Right cardiac atrium (tissue), 5 donors: ENCODE measurements at regions not wholly inside any gene's neighbourhood (a gene's known extent, or its start where the extent isn't known, plus 50 kb on each side); places are given as distances from the start of the nearest gene placed in this dataset.

Experiments used
- ATAC-seq, 2 donors: fragments of 200-7000 bp; cut with Tn5 transposase; one replicate each; pipeline versions ENCODE4 v1.8.0 to v1.9.1; 2020; ENCODE audit warnings: moderate library complexity in 2 of 2, mild to moderate bottlenecking in 1 of 2
- DNase-seq, 3 donors: peaks; one replicate each; pipeline ENCODE4 v3.0.0-alpha.2; 2020
- H3K27ac ChIP-seq: one replicate; pipeline ENCODE4 v1.5.1; 2013; ENCODE audit warnings: mild to moderate bottlenecking, low read length, control low read depth, moderate library complexity
- H3K27me3 ChIP-seq: one replicate; pipeline ENCODE4 v1.6.1; 2013; ENCODE audit not compliant: control insufficient read depth, insufficient read depth
- H3K4me1 ChIP-seq: one replicate; pipeline ENCODE4 v1.6.1; 2013; ENCODE audit warnings: low read length; ENCODE audit not compliant: control insufficient read depth, insufficient read depth
- H3K4me3 ChIP-seq: one replicate; pipeline ENCODE4 v1.5.1; 2013; ENCODE audit warnings: low read length, control low read depth
- H3K9me3 ChIP-seq: one replicate; pipeline ENCODE4 v1.6.1; 2013; ENCODE audit warnings: low read length; ENCODE audit not compliant: control insufficient read depth
- WGBS: extraction: QIAGEN DNeasy Blood & Tissue Kit; methylation state at CpG from one replicate; pipeline ENCODE4 v1.1.7; 2013; 5-methylcytosine and 5-hydroxymethylcytosine counted together
- intact Hi-C, 4 donors: fragments of 100-400 bp; cut with DNase I; formaldehyde crosslinking; loops; one replicate each; pipeline versions ENCODE4 v1.11.0 to v1.14.0; 2022 to 2023
- donor health status: healthy with polysubstance abuse.
- donor health status: DM: no; HTN: yes; CAD: no.
- donor health status: DM: no; HTN: no; CAD: no.
- donor health status: DM: no; HTN: yes; CAD: no; lungs with severe emphysema.
- donor health status: DM: yes; HTN: yes; CAD: no.

- Histone ChIP-seq H3K4me3 (no peak overlapping the region), H3K4me1 (no peaks in the 10 kb centered on the region), H3K27me3 (no peaks in the 10 kb centered on the region), H3K27ac (no peak overlapping the region), H3K9me3 (no peaks in the 10 kb centered on the region)
- DNase-seq (no peak), ATAC-seq (no peak)
- intact Hi-C loops = no loop called here
- WGBS = 80% methylated on average over 7 of the region's 7 CpGs
Observed at GRCh38 chr1:13899856-13900255, 199.9 kb downstream of the PRDM2 start.

GRCh38 chr1:13900583-13900982, 200.6 kb downstream of the PRDM2 start:
- no peak overlapping the region for H3K4me3 ChIP-seq
- H3K27me3 ChIP-seq = no peaks in the 10 kb centered on the region
- H3K4me1 ChIP-seq = no peaks in the 10 kb centered on the region
- intact Hi-C loops = no loop called here
- H3K27ac ChIP-seq = no peak overlapping the region
- no peaks in the 10 kb centered on the region for H3K9me3 ChIP-seq
- 78% methylated on average over 1 of the region's 1 CpG for WGBS
- no peak for ATAC-seq
- DNase-seq = no peak

DNA sequence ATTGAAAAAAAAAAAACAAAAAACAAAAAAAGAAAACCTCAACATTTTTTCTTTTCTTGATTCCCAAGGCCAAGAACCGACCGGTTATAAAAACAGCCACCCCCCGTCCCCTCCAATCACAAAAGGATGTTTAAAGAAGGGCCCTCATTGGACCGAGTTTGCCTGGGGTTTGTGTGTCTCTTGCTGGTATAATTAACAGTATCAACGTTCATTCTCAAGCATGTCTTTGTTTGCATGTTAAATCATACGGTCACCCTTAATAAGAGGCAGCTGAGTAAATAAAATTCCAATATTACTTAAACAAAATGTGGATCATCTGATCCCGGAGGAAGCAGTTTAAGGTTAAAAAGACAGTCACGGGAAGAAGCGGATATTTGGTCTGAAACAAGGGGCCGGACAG, 201.1 kb downstream of the PRDM2 start:
- DNase-seq (no peak), ATAC-seq (no peak)
- Histone ChIP-seq H3K27ac (no peak overlapping the region), H3K9me3 (no peaks in the 10 kb centered on the region), H3K4me1 (no peaks in the 10 kb centered on the region), H3K27me3 (no peaks in the 10 kb centered on the region), H3K4me3 (no peak overlapping the region)
- WGBS = 51% methylated on average over 10 of the region's 10 CpGs
- intact Hi-C loops = no loop called here

GRCh38 chr1:13901597-13901996, 201.6 kb downstream of the PRDM2 start:
- H3K27me3 ChIP-seq = no peaks in the 10 kb centered on the region
- H3K9me3 ChIP-seq = no peaks in the 10 kb centered on the region
- WGBS = 61% methylated on average over 6 of the region's 6 CpGs
- H3K4me1 ChIP-seq = no peaks in the 10 kb centered on the region
- no peak overlapping the region for H3K27ac ChIP-seq
- no peak overlapping the region for H3K4me3 ChIP-seq
- no peak for DNase-seq
- intact Hi-C loops = no loop called here
- ATAC-seq = no peak

GRCh38 chr1:13908128-13908527, 208.1 kb downstream of the PRDM2 start:
- Histone ChIP-seq H3K27ac (no peak overlapping the region), H3K9me3 (no peaks in the 10 kb centered on the region), H3K4me3 (no peak overlapping the region), H3K27me3 (no peaks in the 10 kb centered on the region), H3K4me1 (no peaks in the 10 kb centered on the region)
- intact Hi-C loops = no loop called here
- 69% methylated on average over 3 of the region's 3 CpGs for WGBS
- no peak for DNase-seq
- ATAC-seq = no peak

GRCh38 chr1:13911697-13912619, 212.0 kb downstream of the PRDM2 start:
- ATAC-seq = no peak
- 70% methylated on average over 8 of the region's 8 CpGs for WGBS
- Histone ChIP-seq H3K27ac (no peak overlapping the region), H3K4me3 (no peak overlapping the region), H3K27me3 (no peaks in the 10 kb centered on the region), H3K9me3 (no peaks in the 10 kb centered on the region), H3K4me1 (no peaks in the 10 kb centered on the region)
- intact Hi-C loops = no loop called here
- no peak for DNase-seq

GRCh38 chr1:13913396-13913795, 213.4 kb downstream of the PRDM2 start:
- no peaks in the 10 kb centered on the region for H3K9me3 ChIP-seq
- H3K27me3 ChIP-seq = no peaks in the 10 kb centered on the region
- H3K4me3 ChIP-seq = no peak overlapping the region
- peak; percentile 32 to 79 for ATAC-seq
- WGBS = 81% methylated on average over 1 of the region's 1 CpG
- DNase-seq = no peak
- intact Hi-C loops = no loop called here
- no peak overlapping the region for H3K27ac ChIP-seq
- H3K4me1 ChIP-seq = no peaks in the 10 kb centered on the region

- Histone ChIP-seq H3K4me3 (no peak overlapping the region), H3K4me1 (no peaks in the 10 kb centered on the region), H3K9me3 (no peaks in the 10 kb centered on the region), H3K27ac (no peak overlapping the region), H3K27me3 (no peaks in the 10 kb centered on the region)
- WGBS = 64% methylated on average over 3 of the region's 3 CpGs
- DNase-seq (no peak), ATAC-seq (no peak)
- intact Hi-C loops = no loop called here
Observed at GRCh38 chr1:13916530-13916929, 216.5 kb downstream of the PRDM2 start.

DNA sequence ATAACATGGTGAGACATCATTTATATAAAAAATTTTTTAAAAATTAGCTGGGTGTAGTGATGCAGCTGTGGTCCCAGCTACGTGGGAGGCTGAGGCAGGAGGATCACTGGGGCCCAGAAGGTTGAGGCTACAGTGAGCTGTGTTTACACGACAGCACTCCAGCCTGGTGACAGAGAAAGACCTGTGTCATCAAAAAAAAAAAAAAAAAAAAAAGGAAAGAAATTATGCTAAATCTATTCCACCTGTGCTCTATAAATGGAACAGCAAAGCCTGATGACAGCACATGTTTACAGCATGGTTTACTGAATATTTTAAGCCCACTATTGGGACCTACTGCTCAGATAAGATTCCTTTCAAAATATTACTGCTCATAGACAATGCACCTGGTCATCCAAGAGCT, 217.6 kb downstream of the PRDM2 start:
- DNase-seq (no peak), ATAC-seq (no peak)
- no peaks in the 10 kb centered on the region for H3K4me1 ChIP-seq
- intact Hi-C loops = no loop called here
- no peak overlapping the region for H3K4me3 ChIP-seq
- 66% methylated on average over 2 of the region's 2 CpGs for WGBS
- no peaks in the 10 kb centered on the region for H3K9me3 ChIP-seq
- no peak overlapping the region for H3K27ac ChIP-seq
- H3K27me3 ChIP-seq = no peaks in the 10 kb centered on the region

DNA sequence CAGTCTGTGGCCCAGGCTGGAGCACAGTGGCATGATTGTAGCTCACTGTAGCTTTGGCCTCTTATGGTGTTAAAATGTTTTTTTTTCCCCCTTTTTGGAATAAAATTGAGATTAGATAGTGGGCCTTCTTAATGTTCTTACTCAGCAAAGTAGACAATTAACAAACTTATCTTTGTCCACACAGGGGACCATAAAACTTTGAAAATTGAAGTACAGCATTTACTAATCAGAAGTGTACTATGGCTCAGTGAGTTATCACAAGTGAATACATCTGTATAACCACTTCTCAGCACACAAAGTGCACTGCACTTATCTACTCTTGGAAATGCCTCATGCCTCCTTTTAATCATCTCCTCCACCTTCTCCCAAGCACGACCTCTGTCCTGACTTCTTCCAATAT, 218.9 kb downstream of the PRDM2 start:
- 72% methylated on average over 1 of the region's 1 CpG for WGBS
- no peak overlapping the region for H3K4me3 ChIP-seq
- no peaks in the 10 kb centered on the region for H3K9me3 ChIP-seq
- intact Hi-C loops = no loop called here
- no peaks in the 10 kb centered on the region for H3K4me1 ChIP-seq
- no peaks in the 10 kb centered on the region for H3K27me3 ChIP-seq
- DNase-seq = no peak
- no peak overlapping the region for H3K27ac ChIP-seq
- ATAC-seq = no peak

- ATAC-seq (no peak), DNase-seq (no peak)
- no peaks in the 10 kb centered on the region for H3K9me3 ChIP-seq
- H3K4me1 ChIP-seq = no peaks in the 10 kb centered on the region
- H3K4me3 ChIP-seq = no peak overlapping the region
- no peak overlapping the region for H3K27ac ChIP-seq
- H3K27me3 ChIP-seq = no peaks in the 10 kb centered on the region
- intact Hi-C loops = no loop called here
- WGBS = 53% methylated on average over 1 of the region's 1 CpG
Observed at GRCh38 chr1:13921190-13921589, 221.2 kb downstream of the PRDM2 start.
